H9 (cell line): ENCODE measurements at regions not wholly inside any gene's neighbourhood (a gene's known extent, or its start where the extent isn't known, plus 50 kb on each side); places are given as distances from the start of the nearest gene placed in this dataset.

Source experiments
- DNase-seq: peaks from one replicate; pipeline ENCODE4 v3.0.0-alpha.2; 2017
- H2AFZ ChIP-seq: one replicate; pipeline ENCODE4 v1.6.1; 2013; ENCODE audit warnings: mild to moderate bottlenecking, low read length, control low read depth, moderate library complexity
- H2AK5ac ChIP-seq: 2 replicates; pipeline ENCODE4 v1.6.1; 2013; ENCODE audit warnings: low read length, control low read depth, mixed read lengths; ENCODE audit not compliant: insufficient read length
- H2BK120ac ChIP-seq: one replicate; pipeline ENCODE4 v1.6.1; 2013; ENCODE audit warnings: low read depth, mild to moderate bottlenecking, low read length, control low read depth, inconsistent platforms; ENCODE audit not compliant: poor library complexity, severe bottlenecking
- H2BK12ac ChIP-seq: 2 replicates; pipeline ENCODE4 v1.6.1; 2013; ENCODE audit warnings: low read length, control low read depth, mixed read lengths, low read depth; ENCODE audit not compliant: insufficient read length
- H2BK15ac ChIP-seq: 2 replicates; pipeline ENCODE4 v1.6.1; 2013; ENCODE audit warnings: low read depth, low read length, control low read depth
- H2BK20ac ChIP-seq: one replicate; pipeline ENCODE4 v1.6.1; 2013; ENCODE audit warnings: low read depth, mild to moderate bottlenecking, low read length, control low read depth, inconsistent platforms; ENCODE audit not compliant: poor library complexity, severe bottlenecking
- H2BK5ac ChIP-seq: 2 replicates; pipeline ENCODE4 v1.6.1; 2013; ENCODE audit warnings: low read length, control low read depth, mixed read lengths; ENCODE audit not compliant: insufficient read length
- H3K14ac ChIP-seq: 2 replicates; pipeline ENCODE4 v1.6.1; 2013; ENCODE audit warnings: low read length, control low read depth; ENCODE audit not compliant: insufficient read depth
- H3K18ac ChIP-seq: 2 replicates; pipeline ENCODE4 v1.6.1; 2013; ENCODE audit warnings: low read depth, mild to moderate bottlenecking, mixed read lengths, low read length, control low read depth; ENCODE audit not compliant: insufficient read length
- H3K23ac ChIP-seq: 2 replicates; pipeline ENCODE4 v1.6.1; 2013; ENCODE audit warnings: low read length, control low read depth, mixed read lengths, low read depth; ENCODE audit not compliant: insufficient read length
- H3K23me2 ChIP-seq: 2 replicates; pipeline ENCODE4 v1.6.1; 2013; ENCODE audit warnings: low read depth, mild to moderate bottlenecking, mixed read lengths, low read length, control low read depth; ENCODE audit not compliant: insufficient read length, poor library complexity, severe bottlenecking
- H3K27ac ChIP-seq: 2 replicates; pipeline ENCODE4 v1.5.1; 2013; ENCODE audit warnings: low read length, control low read depth, mixed read lengths, low read depth; ENCODE audit not compliant: insufficient read length
- H3K27me3 ChIP-seq: 2 replicates; pipeline ENCODE4 v1.6.1; 2013; ENCODE audit warnings: low read length, control low read depth, inconsistent platforms; ENCODE audit not compliant: insufficient read depth
- H3K4ac ChIP-seq: 2 replicates; pipeline ENCODE4 v1.6.1; 2013; ENCODE audit warnings: low read depth, mild to moderate bottlenecking, control low read depth, inconsistent platforms, low read length, moderate library complexity
- H3K4me1 ChIP-seq: 2 replicates; pipeline ENCODE4 v1.6.1; 2013; ENCODE audit warnings: low read length, control low read depth, inconsistent platforms; ENCODE audit not compliant: insufficient read depth
- H3K4me2 ChIP-seq: 2 replicates; pipeline ENCODE4 v1.6.1; 2013; ENCODE audit warnings: low read length, control low read depth, mixed read lengths; ENCODE audit not compliant: insufficient read length, insufficient read depth
- H3K56ac ChIP-seq: 2 replicates; pipeline ENCODE4 v1.6.1; 2013; ENCODE audit warnings: low read depth, mild to moderate bottlenecking, mixed read lengths, low read length, control low read depth; ENCODE audit not compliant: insufficient read length
- H3K79me1 ChIP-seq: 2 replicates; pipeline ENCODE4 v1.6.1; 2013; ENCODE audit warnings: low read depth, mild to moderate bottlenecking, moderate library complexity, low read length, control low read depth, inconsistent platforms; ENCODE audit not compliant: insufficient read depth, poor library complexity, severe bottlenecking
- H3K79me2 ChIP-seq: 2 replicates; pipeline ENCODE4 v1.6.1; 2013; ENCODE audit warnings: low read length, control low read depth, inconsistent platforms; ENCODE audit not compliant: insufficient read depth
- H3K9ac ChIP-seq: 2 replicates; pipeline ENCODE4 v1.6.1; 2013; ENCODE audit warnings: low read length, control low read depth, mixed read lengths; ENCODE audit not compliant: insufficient read length; ENCODE audit errors: extremely low read depth
- H3K9me3 ChIP-seq: one replicate; pipeline ENCODE4 v1.6.1; 2013; ENCODE audit warnings: low read depth, low read length, inconsistent platforms; ENCODE audit not compliant: control insufficient read depth
- H3T11ph ChIP-seq: one replicate; pipeline ENCODE4 v1.6.1; 2013; ENCODE audit warnings: mild to moderate bottlenecking, low read length, control low read depth, inconsistent platforms
- H4K20me1 ChIP-seq: one replicate; pipeline ENCODE4 v1.6.1; 2013; ENCODE audit not compliant: control insufficient read depth, insufficient read length, insufficient read depth
- H4K5ac ChIP-seq: 2 replicates; pipeline ENCODE4 v1.6.1; 2013; ENCODE audit warnings: low read depth, mild to moderate bottlenecking, mixed read lengths, low read length, control low read depth; ENCODE audit not compliant: insufficient read length
- H4K8ac ChIP-seq: replicated peaks from 2 replicates; pipeline ENCODE4 v1.6.1; 2013; ENCODE audit warnings: low read length, control low read depth, mixed read lengths, low read depth; ENCODE audit not compliant: insufficient read length
- H4K91ac ChIP-seq: 2 replicates; pipeline ENCODE4 v1.6.1; 2013; ENCODE audit warnings: low read depth, mild to moderate bottlenecking, moderate library complexity, mixed read lengths, low read length, control low read depth; ENCODE audit not compliant: insufficient read length
- H3K27ac Mint-ChIP-seq, 3 experiments: 2 replicates in 2 of 3; 3 replicates in 1 of 3; pipeline ENCODE4 v1.8.0; 2020 to 2021; ENCODE audit warnings: mixed read lengths in 3 of 3, mild to moderate bottlenecking in 1 of 3, moderate library complexity in 1 of 3
- H3K27me3 Mint-ChIP-seq: 2 replicates; pipeline ENCODE4 v1.8.0; 2021; ENCODE audit warnings: low read depth, mild to moderate bottlenecking, moderate library complexity, mixed read lengths
- H3K36me3 Mint-ChIP-seq, 3 experiments: 2 replicates in 2 of 3; 3 replicates in 1 of 3; pipeline ENCODE4 v1.8.0; 2020 to 2021; ENCODE audit warnings: low read depth in 3 of 3, mixed read lengths in 3 of 3; ENCODE audit not compliant: insufficient read depth in 1 of 3
- H3K4me1 Mint-ChIP-seq, 2 experiments: 2 replicates each; pipeline ENCODE4 v1.8.0; 2020; ENCODE audit warnings: mixed read lengths in 2 of 2
- H3K4me3 Mint-ChIP-seq, 2 experiments: 2 replicates in 1 of 2; 3 replicates in 1 of 2; pipeline ENCODE4 v1.8.0; 2020 to 2021; ENCODE audit warnings: mild to moderate bottlenecking in 2 of 2, mixed read lengths in 2 of 2, moderate library complexity in 1 of 2
- H3K9me3 Mint-ChIP-seq, 2 experiments: 2 replicates in 1 of 2; 3 replicates in 1 of 2; pipeline ENCODE4 v1.8.0; 2020; ENCODE audit warnings: mild to moderate bottlenecking in 2 of 2, mixed read lengths in 2 of 2, moderate library complexity in 1 of 2
- CTCF ChIP-seq: fragments of 200-600 bp; sonication (generic); conservative IDR thresholded peaks from 3 replicates; pipeline ENCODE4 v1.8.0; 2021; ENCODE audit warnings: antibody characterized with exemption, mild to moderate bottlenecking
- WGBS: extraction: QIAGEN DNeasy Blood & Tissue Kit; methylation state at CpG from one replicate; pipeline ENCODE4 v1.1.7; 2013; ENCODE audit warnings: missing lambda C conversion rate, low lambda C conversion rate, mixed read lengths; ENCODE audit not compliant: insufficient read length; ENCODE audit errors: extremely low coverage; 5-methylcytosine and 5-hydroxymethylcytosine counted together

DNA sequence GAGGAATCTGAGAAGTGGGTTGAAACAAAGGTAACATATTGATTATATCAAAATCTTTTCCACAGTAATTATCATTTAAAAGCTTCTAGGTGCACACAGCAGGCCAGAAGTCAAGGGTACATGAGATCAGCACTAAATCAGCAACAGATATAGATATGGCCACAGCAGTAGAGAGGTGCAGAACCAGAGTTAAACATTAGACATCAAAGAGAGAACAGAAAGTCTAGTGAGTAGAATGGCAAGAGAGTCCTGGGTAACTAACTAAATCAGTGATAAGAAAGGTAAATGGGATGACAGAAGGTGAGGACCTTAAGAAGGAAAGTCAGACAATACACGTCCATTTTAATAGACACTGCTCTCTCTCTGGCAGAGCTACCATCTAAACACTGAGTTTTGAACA, 119.5 kb upstream of the GRIA4 start:
- Mint-ChIP-seq H3K9me3 (peaks cover 0 to 3% of the 10 kb centered on the region in 2 experiments; a peak in 1 of 5 replicates), H3K4me1 (peaks cover 10 to 20% of the 10 kb centered on the region in 2 experiments), H3K27ac (no peak overlapping the region), H3K4me3 (no peak overlapping the region), H3K27me3 (no peaks in the 10 kb centered on the region), H3K36me3 (no peaks in the 10 kb centered on the region)
- H3T11ph ChIP-seq: no peak overlapping the region
- no peak overlapping the region for H2BK15ac ChIP-seq
- no peak overlapping the region for H2BK5ac ChIP-seq
- H3K23me2 ChIP-seq: no peaks in the 10 kb centered on the region
- H3K4me1 ChIP-seq: peaks cover 2% of the 10 kb centered on the region
- no peak overlapping the region for H3K4me2 ChIP-seq
- TF ChIP-seq CTCF: no peak
- H4K5ac ChIP-seq: no peak overlapping the region
- no peak for DNase-seq
- H2BK12ac ChIP-seq: no peak overlapping the region
- no peak overlapping the region for H2BK20ac ChIP-seq
- no peak overlapping the region for H2BK120ac ChIP-seq
- H3K79me2 ChIP-seq: no peaks in the 10 kb centered on the region
- no peak overlapping the region for H4K8ac ChIP-seq
- no peaks in the 10 kb centered on the region for H4K20me1 ChIP-seq
- H3K9me3 ChIP-seq: no peaks in the 10 kb centered on the region
- H3K27ac ChIP-seq: no peak overlapping the region
- H2AFZ ChIP-seq: no peak overlapping the region
- H3K56ac ChIP-seq: no peak overlapping the region
- no peak overlapping the region for H3K23ac ChIP-seq
- WGBS: no CpG with 5 or more reads among the region's 1 CpG
- no peak overlapping the region for H3K18ac ChIP-seq
- H3K27me3 ChIP-seq: no peaks in the 10 kb centered on the region
- H4K91ac ChIP-seq: no peak overlapping the region
- no peak overlapping the region for H3K4ac ChIP-seq
- no peak overlapping the region for H3K14ac ChIP-seq
- H3K9ac ChIP-seq: no peak overlapping the region
- no peaks in the 10 kb centered on the region for H3K79me1 ChIP-seq
- no peak overlapping the region for H2AK5ac ChIP-seq
